IPS-15b (cell line): ENCODE measurements at regions not wholly inside any gene's neighbourhood (a gene's known extent, or its start where the extent isn't known, plus 50 kb on each side); places are given as distances from the start of the nearest gene placed in this dataset.
"Not testable (repeated sequence)": the region's sequence is repeated elsewhere in the genome, so short reads cannot be mapped to it uniquely, and the experiment has no call there.

ENCODE experiments used
- H3K27me3 ChIP-seq: one replicate; pipeline ENCODE4 v1.6.1; 2013; ENCODE audit warnings: low read length; ENCODE audit not compliant: control insufficient read depth, insufficient read depth
- H3K36me3 ChIP-seq: one replicate; pipeline ENCODE4 v1.6.1; 2013; ENCODE audit warnings: low read length; ENCODE audit not compliant: control insufficient read depth, insufficient read depth
- H3K4me1 ChIP-seq: one replicate; pipeline ENCODE4 v1.6.1; 2013; ENCODE audit warnings: mild to moderate bottlenecking, low read length; ENCODE audit not compliant: control insufficient read depth, insufficient read depth
- H3K4me3 ChIP-seq: one replicate; pipeline ENCODE4 v1.5.1; 2013; ENCODE audit warnings: low read depth, low read length
- H3K9ac ChIP-seq: one replicate; pipeline ENCODE4 v1.6.1; 2013; ENCODE audit warnings: low read depth, mild to moderate bottlenecking, low read length
- H3K9me3 ChIP-seq: one replicate; pipeline ENCODE4 v1.6.1; 2013; ENCODE audit warnings: mild to moderate bottlenecking, low read length; ENCODE audit not compliant: control insufficient read depth, insufficient read depth

GRCh38 chr6:66555082-66555481 lies 848.1 kb upstream of the EYS start:
- Histone ChIP-seq H3K4me1 (no peaks in the 10 kb centered on the region), H3K36me3 (no peaks in the 10 kb centered on the region), H3K9me3 (no peaks in the 10 kb centered on the region), H3K9ac (no peak overlapping the region), H3K4me3 (no peak overlapping the region), H3K27me3 (no peaks in the 10 kb centered on the region)

GRCh38 chr6:66553441-66553840 lies 846.4 kb upstream of the EYS start:
- Histone ChIP-seq H3K4me1 (no peaks in the 10 kb centered on the region), H3K4me3 (no peak overlapping the region)

GRCh38 chr6:66538551-66539135 lies 831.6 kb upstream of the EYS start:
- Histone ChIP-seq H3K9ac (no peak overlapping the region), H3K27me3 (no peaks in the 10 kb centered on the region), H3K36me3 (no peaks in the 10 kb centered on the region), H3K9me3 (no peaks in the 10 kb centered on the region), H3K4me1 (no peaks in the 10 kb centered on the region), H3K4me3 (no peak overlapping the region)

More at GRCh38 chr6:66553441-66553840, 846.4 kb upstream of the EYS start:
- Histone ChIP-seq H3K9ac (no peak overlapping the region), H3K36me3 (no peaks in the 10 kb centered on the region), H3K9me3 (no peaks in the 10 kb centered on the region), H3K27me3 (no peaks in the 10 kb centered on the region)

- no peaks in the 10 kb centered on the region for H3K36me3 ChIP-seq
- no peak overlapping the region for H3K4me3 ChIP-seq
- H3K4me1 ChIP-seq, result no peaks in the 10 kb centered on the region
- no peaks in the 10 kb centered on the region for H3K9me3 ChIP-seq
- no peaks in the 10 kb centered on the region for H3K27me3 ChIP-seq
- H3K9ac ChIP-seq, result no peak overlapping the region
These were observed 826.9 kb upstream of the EYS start for GRCh38 chr6:66533921-66534404.

GRCh38 chr6:66526061-66526460 lies 819.0 kb upstream of the EYS start:
- no peaks in the 10 kb centered on the region for H3K36me3 ChIP-seq
- no peak overlapping the region for H3K4me3 ChIP-seq
- H3K4me1 ChIP-seq, result no peaks in the 10 kb centered on the region
- no peaks in the 10 kb centered on the region for H3K27me3 ChIP-seq
- H3K9me3 ChIP-seq, result no peaks in the 10 kb centered on the region
- no peak overlapping the region for H3K9ac ChIP-seq

- Histone ChIP-seq H3K4me3 (no peak overlapping the region), H3K36me3 (no peaks in the 10 kb centered on the region), H3K9ac (no peak overlapping the region), H3K9me3 (no peaks in the 10 kb centered on the region), H3K27me3 (no peaks in the 10 kb centered on the region), H3K4me1 (no peaks in the 10 kb centered on the region)
These were observed 815.8 kb upstream of the EYS start for GRCh38 chr6:66522864-66523263.

GRCh38 chr6:66516377-66516776 lies 809.4 kb upstream of the EYS start:
- Histone ChIP-seq H3K27me3 (no peaks in the 10 kb centered on the region), H3K9me3 (no peaks in the 10 kb centered on the region), H3K4me3 (no peak overlapping the region)

GRCh38 chr6:66508433-66508832 lies 801.4 kb upstream of the EYS start:
- Histone ChIP-seq H3K27me3 (no peaks in the 10 kb centered on the region), H3K4me1 (no peaks in the 10 kb centered on the region), H3K9ac (no peak overlapping the region), H3K9me3 (no peaks in the 10 kb centered on the region), H3K36me3 (no peaks in the 10 kb centered on the region), H3K4me3 (no peak overlapping the region)

More at GRCh38 chr6:66516377-66516776, 809.4 kb upstream of the EYS start:
- no peaks in the 10 kb centered on the region for H3K36me3 ChIP-seq
- H3K4me1 ChIP-seq, result no peaks in the 10 kb centered on the region
- no peak overlapping the region for H3K9ac ChIP-seq

- Histone ChIP-seq H3K9me3 (no peaks in the 10 kb centered on the region), H3K27me3 (no peaks in the 10 kb centered on the region), H3K36me3 (no peaks in the 10 kb centered on the region), H3K4me3 (no peak overlapping the region), H3K9ac (no peak overlapping the region), H3K4me1 (no peaks in the 10 kb centered on the region)
These were observed 792.8 kb upstream of the EYS start for GRCh38 chr6:66499851-66500250.

- no peak overlapping the region for H3K9ac ChIP-seq
- no peaks in the 10 kb centered on the region for H3K27me3 ChIP-seq
- no peaks in the 10 kb centered on the region for H3K4me1 ChIP-seq
- H3K9me3 ChIP-seq, result no peaks in the 10 kb centered on the region
- no peaks in the 10 kb centered on the region for H3K36me3 ChIP-seq
- H3K4me3 ChIP-seq, result no peak overlapping the region
These were observed 789.6 kb upstream of the EYS start for GRCh38 chr6:66496659-66497058.

- not testable (repeated sequence) for H3K4me1 ChIP-seq, H3K9ac ChIP-seq
These were observed 787.6 kb upstream of the EYS start for GRCh38 chr6:66494643-66495042.

GRCh38 chr6:66489269-66489987 lies 782.4 kb upstream of the EYS start:
- Histone ChIP-seq H3K9me3 (no peaks in the 10 kb centered on the region), H3K4me3 (no peak overlapping the region), H3K4me1 (no peaks in the 10 kb centered on the region), H3K9ac (no peak overlapping the region), H3K36me3 (no peaks in the 10 kb centered on the region), H3K27me3 (no peaks in the 10 kb centered on the region)

More at GRCh38 chr6:66494643-66495042, 787.6 kb upstream of the EYS start:
- not testable (repeated sequence) for H3K4me3 ChIP-seq, H3K27me3 ChIP-seq, H3K9me3 ChIP-seq, H3K36me3 ChIP-seq
